B cell (primary cell): ENCODE measurements at regions not wholly inside any gene's neighbourhood (a gene's known extent, or its start where the extent isn't known, plus 50 kb on each side); places are given as distances from the start of the nearest gene placed in this dataset.

ENCODE experiments used
- CTCF ChIP-seq: fragments of 200-600 bp; IDR thresholded peaks from one replicate; pipeline ENCODE4 v1.8.0; 2022; ENCODE audit warnings: antibody characterized with exemption, mild to moderate bottlenecking
- EZH2 ChIP-seq: IDR thresholded peaks from 2 replicates; pipeline ENCODE4 v1.6.1; 2012; ENCODE audit warnings: borderline replicate concordance, low read depth, mild to moderate bottlenecking, moderate library complexity, low read length; ENCODE audit not compliant: insufficient read depth, poor library complexity, severe bottlenecking

DNA sequence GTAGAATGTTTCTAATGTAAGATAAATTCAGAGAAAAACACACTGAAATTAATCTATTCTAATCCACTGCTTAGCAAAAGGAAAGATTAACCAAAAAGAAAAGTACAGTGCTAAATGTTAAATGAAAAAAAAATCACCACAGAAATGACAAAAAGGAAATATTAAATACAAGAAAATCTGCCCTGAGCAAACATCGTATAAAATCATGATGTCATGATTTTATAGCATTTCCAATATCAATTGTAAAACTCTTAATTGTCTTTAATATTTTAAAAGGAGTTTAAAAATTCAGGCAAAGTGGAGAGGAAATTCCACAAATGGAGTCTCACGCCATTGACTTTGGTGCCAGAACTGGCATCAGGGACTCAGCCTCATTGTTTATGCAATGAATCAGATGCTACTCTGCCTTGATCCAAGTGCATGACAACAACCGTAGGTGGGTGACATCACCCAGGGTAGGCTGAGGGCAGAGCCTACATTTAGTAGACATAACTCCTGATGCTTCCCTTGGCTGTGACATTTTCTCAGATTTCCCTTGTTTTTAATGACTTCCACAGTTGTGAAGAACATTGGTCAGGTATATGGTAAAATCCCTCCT, 696.8 kb downstream of the SEMA5A start:
- TF ChIP-seq CTCF, result no peak
- TF ChIP-seq EZH2, result no peak
